GM23248 (cell line): ENCODE measurements at regions not wholly inside any gene's neighbourhood (a gene's known extent, or its start where the extent isn't known, plus 50 kb on each side); places are given as distances from the start of the nearest gene placed in this dataset.

ENCODE experiments used
- EZH2 ChIP-seq: fragments of 200-600 bp; sonication (generic); IDR thresholded peaks from 2 replicates; pipeline ENCODE4 v1.6.1; 2018; ENCODE audit warnings: antibody characterized with exemption, mild to moderate bottlenecking; ENCODE audit not compliant: insufficient read depth, poor library complexity, severe bottlenecking
- EZH2phosphoT487 ChIP-seq: fragments of 200-600 bp; sonication (generic); IDR thresholded peaks from 2 replicates; pipeline ENCODE4 v1.6.1; 2018; ENCODE audit warnings: antibody characterized with exemption, moderate library complexity, mild to moderate bottlenecking, low read depth; ENCODE audit not compliant: insufficient read depth

- TF ChIP-seq EZH2, result no peak
- TF ChIP-seq EZH2phosphoT487, result no peak
These were observed 228.5 kb downstream of the RHOU start for GRCh38 chr1:228963795-228964177.
